HepG2 (cell line): ENCODE measurements at regions not wholly inside any gene's neighbourhood (a gene's known extent, or its start where the extent isn't known, plus 50 kb on each side); places are given as distances from the start of the nearest gene placed in this dataset.

Source experiments
- AHDC1 ChIP-seq: sonication (generic); formaldehyde crosslinking; IDR thresholded peaks from 2 replicates; pipeline ENCODE4 v1.5.1; 2020; ENCODE audit warnings: mild to moderate bottlenecking, missing genetic modification reagents, borderline replicate concordance
- ATRX ChIP-seq: sonication (generic); formaldehyde crosslinking; IDR thresholded peaks from 2 replicates; pipeline ENCODE4 v1.4.0; 2020; ENCODE audit warnings: missing genetic modification reagents, borderline replicate concordance
- RBM22 ChIP-seq: fragments of 200-400 bp; formaldehyde crosslinking; optimal IDR thresholded peaks from 2 replicates; pipeline ENCODE3; 2017; ENCODE audit warnings: mild to moderate bottlenecking, low read length, moderate library complexity
- SNAI1 ChIP-seq: sonication (generic); formaldehyde crosslinking; IDR thresholded peaks from 2 replicates; pipeline ENCODE4 v1.5.0; 2020; ENCODE audit warnings: mild to moderate bottlenecking, missing genetic modification reagents, borderline replicate concordance
- THYN1 ChIP-seq: sonication (generic); formaldehyde crosslinking; IDR thresholded peaks from 2 replicates; pipeline ENCODE4 v1.8.1; 2023; ENCODE audit warnings: low read depth, mild to moderate bottlenecking, moderate library complexity, missing genetic modification reagents, borderline replicate concordance
- ZBTB7A ChIP-seq: sonication (generic); formaldehyde crosslinking; IDR thresholded peaks from 2 replicates; pipeline ENCODE4 v1.8.0; 2022; ENCODE audit warnings: mild to moderate bottlenecking, missing genetic modification reagents
- ZNF234 ChIP-seq: sonication (generic); formaldehyde crosslinking; conservative IDR thresholded peaks from 2 replicates; pipeline ENCODE4 v1.5.1; 2020; ENCODE audit warnings: mild to moderate bottlenecking, missing genetic modification reagents
- ZNF317 ChIP-seq: sonication (generic); formaldehyde crosslinking; IDR thresholded peaks from 2 replicates; pipeline ENCODE4 v1.5.0; 2020; ENCODE audit warnings: mild to moderate bottlenecking, missing genetic modification reagents
- ZNF446 ChIP-seq: sonication (generic); formaldehyde crosslinking; IDR thresholded peaks from 2 replicates; pipeline ENCODE4 v1.5.0; 2020; ENCODE audit warnings: mild to moderate bottlenecking, missing genetic modification reagents
- ZNF784 ChIP-seq: sonication (generic); formaldehyde crosslinking; IDR thresholded peaks from 2 replicates; pipeline ENCODE4 v1.5.1; 2020; ENCODE audit warnings: missing genetic modification reagents, mild to moderate bottlenecking, borderline replicate concordance
- TF ChIP-seq, protein P1 (sequence below): IDR thresholded peaks from 2 replicates; pipeline ENCODE4 v1.6.1; 2016; ENCODE audit warnings: missing genetic modification reagents, missing compliant biosample characterization
- TF ChIP-seq, protein P2 (sequence below), 2 experiments: fragments of 450-650 bp in 1 of 2; sonication (generic) in 1 of 2; formaldehyde crosslinking in 1 of 2; IDR thresholded peaks; 2 replicates each; pipeline versions ENCODE4 v1.6.1 to v1.8.0; 2016 to 2022; ENCODE audit warnings: antibody characterized with exemption in 1 of 2, mild to moderate bottlenecking in 1 of 2, missing genetic modification reagents in 1 of 2

DNA sequence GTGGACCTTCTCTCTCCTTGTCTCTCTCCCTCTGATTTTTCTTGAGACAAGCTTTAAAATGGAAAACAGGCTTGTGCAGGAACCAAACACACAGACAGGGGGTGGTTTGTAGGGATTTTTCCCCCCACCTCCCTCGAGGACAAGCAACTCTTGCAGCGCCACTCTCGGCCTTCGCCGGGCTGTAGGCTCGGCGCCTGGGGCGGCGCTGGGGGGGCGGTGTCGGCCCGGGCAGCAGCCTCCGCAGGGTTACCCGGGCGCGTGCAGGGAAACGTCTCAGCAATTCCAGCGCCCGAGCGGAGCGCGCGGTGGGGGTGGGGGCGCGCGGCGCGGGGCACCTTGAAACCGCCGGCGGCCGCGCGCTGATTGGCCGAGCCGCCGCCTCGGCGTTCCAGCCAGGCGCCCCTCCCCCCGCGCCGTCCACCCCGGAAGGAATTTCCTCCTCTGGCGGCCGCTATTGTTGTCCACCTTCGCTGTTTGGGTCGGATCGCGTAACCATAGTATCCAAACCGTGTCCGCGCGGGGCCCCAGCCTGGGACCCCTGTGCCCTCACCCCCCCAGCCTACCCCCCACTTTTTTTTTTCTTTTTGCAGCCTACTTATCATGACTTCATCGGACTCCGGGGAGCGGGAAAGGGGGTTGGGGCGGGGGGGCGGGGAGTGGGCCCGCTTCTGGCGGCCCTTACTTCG, 59.8 kb upstream of the ACOT11 start (continued):
- TF ChIP-seq ZNF317 (no peak), ZBTB7A (CRISPR knock-in tag) (no peak; the same call in 1 of the 2 replicates), RBM22 (no peak), SNAI1 (no peak), ATRX (CRISPR knock-in tag) (no peak), THYN1 (CRISPR knock-in tag) (no peak), ZNF234 (CRISPR knock-in tag) (no peak), ZNF446 (CRISPR knock-in tag) (0 out of 2 replicates have a peak, but pooled peaks have one; percentile 43), AHDC1 (CRISPR knock-in tag) (no peak), ZNF784 (CRISPR knock-in tag) (no peak)
- TF ChIP-seq, protein P1, sequence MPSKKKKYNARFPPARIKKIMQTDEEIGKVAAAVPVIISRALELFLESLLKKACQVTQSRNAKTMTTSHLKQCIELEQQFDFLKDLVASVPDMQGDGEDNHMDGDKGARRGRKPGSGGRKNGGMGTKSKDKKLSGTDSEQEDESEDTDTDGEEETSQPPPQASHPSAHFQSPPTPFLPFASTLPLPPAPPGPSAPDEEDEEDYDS (CRISPR knock-in tag) = no peak; the same call in 1 of the 2 replicates
- TF ChIP-seq, protein P2, sequence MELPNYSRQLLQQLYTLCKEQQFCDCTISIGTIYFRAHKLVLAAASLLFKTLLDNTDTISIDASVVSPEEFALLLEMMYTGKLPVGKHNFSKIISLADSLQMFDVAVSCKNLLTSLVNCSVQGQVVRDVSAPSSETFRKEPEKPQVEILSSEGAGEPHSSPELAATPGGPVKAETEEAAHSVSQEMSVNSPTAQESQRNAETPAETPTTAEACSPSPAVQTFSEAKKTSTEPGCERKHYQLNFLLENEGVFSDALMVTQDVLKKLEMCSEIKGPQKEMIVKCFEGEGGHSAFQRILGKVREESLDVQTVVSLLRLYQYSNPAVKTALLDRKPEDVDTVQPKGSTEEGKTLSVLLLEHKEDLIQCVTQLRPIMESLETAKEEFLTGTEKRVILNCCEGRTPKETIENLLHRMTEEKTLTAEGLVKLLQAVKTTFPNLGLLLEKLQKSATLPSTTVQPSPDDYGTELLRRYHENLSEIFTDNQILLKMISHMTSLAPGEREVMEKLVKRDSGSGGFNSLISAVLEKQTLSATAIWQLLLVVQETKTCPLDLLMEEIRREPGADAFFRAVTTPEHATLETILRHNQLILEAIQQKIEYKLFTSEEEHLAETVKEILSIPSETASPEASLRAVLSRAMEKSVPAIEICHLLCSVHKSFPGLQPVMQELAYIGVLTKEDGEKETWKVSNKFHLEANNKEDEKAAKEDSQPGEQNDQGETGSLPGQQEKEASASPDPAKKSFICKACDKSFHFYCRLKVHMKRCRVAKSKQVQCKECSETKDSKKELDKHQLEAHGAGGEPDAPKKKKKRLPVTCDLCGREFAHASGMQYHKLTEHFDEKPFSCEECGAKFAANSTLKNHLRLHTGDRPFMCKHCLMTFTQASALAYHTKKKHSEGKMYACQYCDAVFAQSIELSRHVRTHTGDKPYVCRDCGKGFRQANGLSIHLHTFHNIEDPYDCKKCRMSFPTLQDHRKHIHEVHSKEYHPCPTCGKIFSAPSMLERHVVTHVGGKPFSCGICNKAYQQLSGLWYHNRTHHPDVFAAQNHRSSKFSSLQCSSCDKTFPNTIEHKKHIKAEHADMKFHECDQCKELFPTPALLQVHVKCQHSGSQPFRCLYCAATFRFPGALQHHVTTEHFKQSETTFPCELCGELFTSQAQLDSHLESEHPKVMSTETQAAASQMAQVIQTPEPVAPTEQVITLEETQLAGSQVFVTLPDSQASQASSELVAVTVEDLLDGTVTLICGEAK (IDR thresholded peaks at IDR 0.05) = no peak
- TF ChIP-seq, protein P2 (CRISPR knock-in tag; IDR thresholded peaks at IDR 0.05) = no peak; the same call in 1 of the 2 replicates
